ENCODE measurements at regions not wholly inside any gene's neighbourhood (a gene's known extent, or its start where the extent isn't known, plus 50 kb on each side); places are given as distances from the start of the nearest gene placed in this dataset.

GRCh38 chr15:69838338-69838737 lies 259.4 kb downstream of the TLE3 start:
- no peak overlapping the region for H3K4me3 ChIP-seq (ENCODE audit: low read depth, low read length)
- DNase-seq (ENCODE audit: low read depth), result no peak
- no peak for TF ChIP-seq CTCF (conservative IDR thresholded peaks at IDR 0.05; ENCODE audit: low read depth, low read length)

GRCh38 chr15:69838994-69839393 lies 258.7 kb downstream of the TLE3 start:
- no peak overlapping the region for H3K4me3 ChIP-seq (ENCODE audit: low read depth, low read length)
- TF ChIP-seq CTCF (conservative IDR thresholded peaks at IDR 0.05; ENCODE audit: low read depth, low read length), result no peak
- DNase-seq (ENCODE audit: low read depth), result no peak

GRCh38 chr15:69841113-69841828 lies 256.4 kb downstream of the TLE3 start:
- DNase-seq (ENCODE audit: low read depth), result no peak
- no peak for TF ChIP-seq CTCF (conservative IDR thresholded peaks at IDR 0.05; ENCODE audit: low read depth, low read length)
- no peak overlapping the region for H3K4me3 ChIP-seq (ENCODE audit: low read depth, low read length)

- no peak overlapping the region for H3K4me3 ChIP-seq (ENCODE audit: low read depth, low read length)
- no peak for TF ChIP-seq CTCF (conservative IDR thresholded peaks at IDR 0.05; ENCODE audit: low read depth, low read length)
- DNase-seq (ENCODE audit: low read depth), result no peak
These were observed 254.9 kb downstream of the TLE3 start for GRCh38 chr15:69842851-69843250.

- DNase-seq (ENCODE audit: low read depth), result no peak
- TF ChIP-seq CTCF (conservative IDR thresholded peaks at IDR 0.05; ENCODE audit: low read depth, low read length), result no peak
- no peak overlapping the region for H3K4me3 ChIP-seq (ENCODE audit: low read depth, low read length)
These were observed 254.3 kb downstream of the TLE3 start for GRCh38 chr15:69843276-69843899.

- no peak overlapping the region for H3K4me3 ChIP-seq (ENCODE audit: low read depth, low read length)
- no peak for DNase-seq (ENCODE audit: low read depth)
- TF ChIP-seq CTCF (conservative IDR thresholded peaks at IDR 0.05; ENCODE audit: low read depth, low read length), result no peak
These were observed 253.8 kb downstream of the TLE3 start for GRCh38 chr15:69843900-69844304.

GRCh38 chr15:69845159-69845558 lies 252.6 kb downstream of the TLE3 start:
- no peak for DNase-seq (ENCODE audit: low read depth)
- TF ChIP-seq CTCF (conservative IDR thresholded peaks at IDR 0.05; ENCODE audit: low read depth, low read length), result no peak
- H3K4me3 ChIP-seq (ENCODE audit: low read depth, low read length), result no peak overlapping the region

All from epithelial cell of proximal tubule (primary cell).